ENCODE measurements at regions not wholly inside any gene's neighbourhood (a gene's known extent, or its start where the extent isn't known, plus 50 kb on each side); places are given as distances from the start of the nearest gene placed in this dataset.

GRCh38 chr7:155879592-155879991, 67.3 kb upstream of the SHH start:
- DNase-seq (ENCODE audit: low read depth, low spot score) (no peak), FAIRE-seq (no peak)
- intact Hi-C loops (cut with micrococcal nuclease) (no loop called here), dilution Hi-C loops (cut with MboI; ENCODE audit: extremely low pct_ligation_motif_present, low sequenced_read_pairs) (no loop called here)
- Histone ChIP-seq H3K27ac (ENCODE audit: insufficient read depth, low read depth, low read length) (no peak overlapping the region), H3K27me3 (ENCODE audit: control insufficient read depth in 2 of 2, insufficient read depth in 2 of 2, low read length in 2 of 2) (no peaks in the 10 kb centered on the region), H2AFZ (ENCODE audit: low read depth, low read length) (no peak overlapping the region), H3K4me1 (ENCODE audit: control insufficient read depth, extremely low read depth, insufficient read depth, low read length) (no peaks in the 10 kb centered on the region), H3K4me3 (replicated peaks in 1 of 3; ENCODE audit: insufficient read depth in 1 of 3, low read depth in 1 of 3, low read length in 3 of 3) (no peak overlapping the region), H3K4me2 (ENCODE audit: insufficient read depth, low read length) (no peak overlapping the region), H3K9ac (replicated peaks; ENCODE audit: extremely low read depth, insufficient read depth, low read length) (no peak overlapping the region), H3K36me3 (ENCODE audit: control insufficient read depth in 2 of 2, extremely low read depth in 1 of 2, insufficient read depth in 2 of 2, low read length in 2 of 2) (no peaks in the 10 kb centered on the region), H3K79me2 (ENCODE audit: control insufficient read depth, insufficient read depth, low read length) (no peaks in the 10 kb centered on the region), H3K9me1 (replicated peaks; ENCODE audit: control insufficient read depth, extremely low read depth, insufficient read depth, low read length) (no peaks in the 10 kb centered on the region), H4K20me1 (replicated peaks; ENCODE audit: control insufficient read depth, extremely low read depth, insufficient read depth, low read length) (no peaks in the 10 kb centered on the region), H3K9me3 (replicated peaks; ENCODE audit: control insufficient read depth, insufficient read depth, low read length) (no peaks in the 10 kb centered on the region)
- CTCF ChIA-PET, result interaction anchor here (1.2 kb wide), 1 partner anchor 9 kb away, joined by 3 read pairs; no protein-coding TSS in a partner anchor
- TF ChIP-seq MAX (IDR thresholded peaks at IDR 0.05; ENCODE audit: insufficient read depth, insufficient read length), result no peak
- no peak for TF ChIP-seq EZH2 (IDR thresholded peaks at IDR 0.05; ENCODE audit: borderline replicate concordance, low read depth, low read length, severe bottlenecking)
- TF ChIP-seq FOS (IDR thresholded peaks at IDR 0.05; ENCODE audit: borderline replicate concordance, insufficient read depth, low read length), result no peak
- TF ChIP-seq POLR2AphosphoS5 (IDR thresholded peaks at IDR 0.05; ENCODE audit: insufficient read depth, low read depth, low read length), result no peak
- TF ChIP-seq MYC (IDR thresholded peaks at IDR 0.05; ENCODE audit: low read depth, low read length), result no peak
- no peak for TF ChIP-seq POLR2A (IDR thresholded peaks at IDR 0.05; ENCODE audit: low read depth, low read length)
- no peak for TF ChIP-seq JUN (IDR thresholded peaks at IDR 0.05; ENCODE audit: borderline replicate concordance, insufficient read depth, insufficient read length, low read depth)
- TF ChIP-seq CTCF (IDR thresholded peaks at IDR 0.05; ENCODE audit: extremely low read depth in 1 of 2, insufficient read depth in 1 of 2, low read depth in 1 of 2, low read length in 2 of 2), result no peak
- no peak for TF ChIP-seq GATA2 (IDR thresholded peaks at IDR 0.05; ENCODE audit: insufficient read depth, insufficient read length, low read depth, low read length)
- POLR2A ChIA-PET, result no interaction called here
- BruUV-seq (replicated peaks), result no TSS peak
